ENCODE measurements at regions not wholly inside any gene's neighbourhood (a gene's known extent, or its start where the extent isn't known, plus 50 kb on each side); places are given as distances from the start of the nearest gene placed in this dataset.
"Not testable (repeated sequence)": the region's sequence is repeated elsewhere in the genome, so short reads cannot be mapped to it uniquely, and the experiment has no call there.

DNA sequence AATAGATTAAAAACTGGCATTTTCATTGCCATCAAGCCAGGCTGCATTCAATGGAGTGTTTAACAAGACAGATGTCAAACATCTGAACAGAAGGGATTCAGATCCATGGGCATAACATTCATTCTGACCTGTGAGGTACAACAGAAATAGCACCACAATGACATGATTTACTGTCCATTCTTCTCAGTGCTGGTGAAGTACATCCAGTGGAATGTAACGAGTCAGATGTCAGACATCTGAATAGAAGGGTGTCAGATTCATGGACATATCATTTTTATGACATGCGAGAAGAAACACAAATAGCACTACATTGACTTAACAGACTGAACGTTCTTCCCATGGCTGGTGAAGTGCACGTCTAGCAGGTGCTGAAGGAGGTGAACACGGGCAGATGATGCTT lies 186.4 kb downstream of the PPP4R3C start:
- no peak overlapping the region for H3K9ac ChIP-seq (ENCODE audit: low read depth, low read length)
- no peak overlapping the region for H3K4me3 ChIP-seq (ENCODE audit: low read length)
- 0 out of 2 replicates have a peak, but pooled peaks cover 4% of the 10 kb centered on the region for H3K4me1 ChIP-seq (ENCODE audit: insufficient read depth, low read length)
- WGBS = 95% methylated on average over 5 of the region's 5 CpGs
- no peaks in the 10 kb centered on the region for H3K9me3 ChIP-seq (ENCODE audit: insufficient read depth, low read depth, low read length)
- no peak overlapping the region for H3K27ac ChIP-seq (ENCODE audit: low read depth, low read length)
- H3K36me3 ChIP-seq (ENCODE audit: insufficient read depth, low read length) = no peaks in the 10 kb centered on the region
- H3K27me3 ChIP-seq (ENCODE audit: insufficient read depth, low read length) = no peaks in the 10 kb centered on the region

DNA sequence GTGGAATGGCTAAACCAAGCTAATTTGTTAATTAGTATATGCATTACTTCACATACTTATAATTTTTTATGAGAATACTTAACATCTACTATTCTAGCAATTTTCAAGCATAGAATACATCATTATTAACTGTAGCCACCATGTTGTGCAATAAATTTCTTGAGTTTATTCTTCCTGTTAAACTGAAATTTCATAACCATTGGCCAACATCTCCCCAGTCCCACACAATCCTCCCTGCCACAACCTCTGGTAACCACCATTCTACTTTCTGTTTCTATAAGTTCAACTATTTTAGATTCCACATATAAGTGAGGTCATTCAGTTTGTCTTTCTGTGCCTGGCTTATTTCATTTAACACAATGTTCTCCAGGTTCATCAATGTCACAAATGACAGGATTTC lies 208.5 kb downstream of the PPP4R3C start:
- H3K4me1 ChIP-seq (ENCODE audit: insufficient read depth, low read length) = no peaks in the 10 kb centered on the region
- H3K9ac ChIP-seq (ENCODE audit: low read depth, low read length) = no peak overlapping the region
- H3K27me3 ChIP-seq (ENCODE audit: insufficient read depth, low read length) = no peaks in the 10 kb centered on the region
- H3K27ac ChIP-seq (ENCODE audit: low read depth, low read length) = no peak overlapping the region
- no peak overlapping the region for H3K4me3 ChIP-seq (ENCODE audit: low read length)
- no peaks in the 10 kb centered on the region for H3K9me3 ChIP-seq (ENCODE audit: insufficient read depth, low read depth, low read length)
- H3K36me3 ChIP-seq (ENCODE audit: insufficient read depth, low read length) = no peaks in the 10 kb centered on the region

DNA sequence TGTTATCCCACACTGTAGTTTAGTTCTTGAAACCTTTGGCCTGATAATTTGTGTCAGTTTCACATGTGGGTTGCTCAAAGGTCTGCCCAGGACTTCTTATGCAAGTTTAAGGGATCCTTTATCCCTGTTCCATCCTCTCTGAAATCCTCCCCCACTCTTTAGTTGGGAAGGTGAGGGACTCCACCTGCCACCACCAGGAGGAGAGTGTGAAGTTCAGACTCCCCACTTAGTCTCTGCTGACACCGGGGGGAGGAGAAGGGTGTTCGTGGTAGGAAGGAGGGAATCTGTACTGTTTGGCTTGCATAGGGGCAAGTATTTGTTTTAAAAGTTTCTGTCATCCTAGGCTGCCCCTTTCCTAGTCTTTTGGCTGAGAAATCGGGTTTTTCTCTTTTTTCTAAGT lies 211.8 kb downstream of the PPP4R3C start:
- Histone ChIP-seq H3K4me3 (ENCODE audit: low read length) (no peak overlapping the region), H3K9ac (ENCODE audit: low read depth, low read length) (no peak overlapping the region), H3K36me3 (ENCODE audit: insufficient read depth, low read length) (no peaks in the 10 kb centered on the region), H3K4me1 (ENCODE audit: insufficient read depth, low read length) (no peaks in the 10 kb centered on the region), H3K27me3 (ENCODE audit: insufficient read depth, low read length) (no peaks in the 10 kb centered on the region), H3K27ac (ENCODE audit: low read depth, low read length) (no peak overlapping the region), H3K9me3 (ENCODE audit: insufficient read depth, low read depth, low read length) (no peaks in the 10 kb centered on the region)
- WGBS = 62% methylated on average over 3 of the region's 3 CpGs

DNA sequence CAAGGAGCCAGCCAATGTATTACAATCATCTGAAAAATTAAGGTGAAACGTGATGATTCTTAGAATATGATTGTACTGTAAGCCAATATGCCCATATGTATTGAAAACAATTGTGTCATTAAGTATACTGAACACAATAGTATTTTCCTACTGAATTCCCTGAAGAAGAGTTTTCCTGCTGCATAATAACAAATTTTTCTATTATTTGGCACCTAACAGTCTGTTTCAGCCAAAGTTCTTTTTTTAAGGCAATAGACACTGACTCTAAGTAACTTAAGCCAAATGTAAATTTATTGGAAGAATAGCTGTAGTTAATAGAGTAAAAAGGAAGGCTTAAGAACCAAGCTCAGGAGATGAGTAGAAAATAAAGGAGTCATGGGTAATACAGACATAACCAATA lies 220.6 kb downstream of the PPP4R3C start:
- WGBS = no CpG with 5 or more reads among the region's 1 CpG
- Histone ChIP-seq H3K27me3 (ENCODE audit: insufficient read depth, low read length) (no peaks in the 10 kb centered on the region), H3K9ac (ENCODE audit: low read depth, low read length) (no peak overlapping the region), H3K27ac (ENCODE audit: low read depth, low read length) (no peak overlapping the region), H3K4me1 (ENCODE audit: insufficient read depth, low read length) (no peaks in the 10 kb centered on the region), H3K36me3 (ENCODE audit: insufficient read depth, low read length) (no peaks in the 10 kb centered on the region), H3K9me3 (ENCODE audit: insufficient read depth, low read depth, low read length) (peaks cover 5% of the 10 kb centered on the region; the same call in 1 of the 2 replicates), H3K4me3 (ENCODE audit: low read length) (no peak overlapping the region)

DNA sequence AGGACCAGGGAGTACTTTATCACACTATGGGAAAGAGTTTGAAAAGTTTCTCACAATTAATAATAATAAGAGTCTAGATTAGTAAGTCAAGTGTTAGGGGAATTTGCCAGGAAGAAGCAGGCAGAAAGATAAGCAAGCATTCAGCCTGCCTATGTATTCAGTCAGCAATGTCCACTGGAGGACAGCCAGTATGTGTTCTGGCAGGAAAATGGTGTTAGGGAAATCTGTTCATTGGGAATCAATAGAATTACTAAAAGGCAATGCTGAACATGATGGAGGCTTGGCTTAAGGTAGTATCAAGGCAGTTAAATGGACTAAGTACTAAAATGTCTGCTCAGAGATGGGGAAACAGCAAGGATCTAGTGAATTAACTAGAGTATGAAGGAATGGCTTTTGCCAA lies 221.2 kb downstream of the PPP4R3C start:
- H3K27ac ChIP-seq (ENCODE audit: low read depth, low read length) = no peak overlapping the region
- H3K4me1 ChIP-seq (ENCODE audit: insufficient read depth, low read length) = no peaks in the 10 kb centered on the region
- H3K9me3 ChIP-seq (ENCODE audit: insufficient read depth, low read depth, low read length) = peaks cover 5% of the 10 kb centered on the region; the same call in 1 of the 2 replicates
- H3K36me3 ChIP-seq (ENCODE audit: insufficient read depth, low read length) = no peaks in the 10 kb centered on the region
- H3K4me3 ChIP-seq (ENCODE audit: low read length) = no peak overlapping the region
- H3K9ac ChIP-seq (ENCODE audit: low read depth, low read length) = no peak overlapping the region
- no peaks in the 10 kb centered on the region for H3K27me3 ChIP-seq (ENCODE audit: insufficient read depth, low read length)

DNA sequence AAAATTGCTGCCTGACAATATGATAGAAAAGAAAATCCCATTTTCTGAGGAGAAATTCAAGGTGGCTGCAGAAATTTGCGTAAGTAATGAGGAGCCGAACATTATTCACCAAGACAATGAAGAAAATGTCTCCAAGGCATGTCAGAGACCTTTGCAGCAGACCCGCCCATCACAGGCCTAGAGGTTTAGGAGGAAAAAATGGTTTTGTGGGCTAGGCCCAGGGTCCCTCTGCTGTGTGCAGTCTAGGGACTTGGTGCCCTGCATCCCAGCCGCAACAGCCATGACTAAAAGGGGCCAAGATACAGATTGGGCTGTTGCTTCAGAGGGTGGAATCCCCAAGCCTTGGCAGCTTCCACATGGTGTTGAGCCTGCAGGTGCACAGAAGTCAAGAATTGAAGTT lies 223.1 kb downstream of the PPP4R3C start:
- H3K9me3 ChIP-seq (ENCODE audit: insufficient read depth, low read depth, low read length) = not testable (repeated sequence)
- WGBS = 98% methylated on average over 4 of the region's 4 CpGs

DNA sequence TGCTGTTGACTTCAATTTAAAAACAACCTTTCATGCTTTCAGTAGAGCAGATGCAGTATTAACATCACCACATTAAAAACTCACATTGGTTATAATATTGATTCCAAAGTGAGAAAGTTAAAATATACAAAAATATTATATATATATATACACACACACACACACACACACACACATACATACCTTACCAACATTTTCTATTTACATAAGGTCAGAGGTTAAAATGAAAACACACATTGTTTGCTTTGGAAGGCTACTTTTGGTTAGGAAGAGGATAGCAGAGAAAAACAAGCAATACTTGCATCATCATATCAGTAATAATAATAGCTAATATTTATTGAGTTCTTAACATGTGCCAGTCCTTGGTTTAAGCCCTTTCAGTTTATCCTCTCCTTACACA lies 226.5 kb downstream of the PPP4R3C start:
- peaks cover 5% of the 10 kb centered on the region; the same call in 1 of the 2 replicates for H3K9me3 ChIP-seq (ENCODE audit: insufficient read depth, low read depth, low read length)
- no peaks in the 10 kb centered on the region for H3K27me3 ChIP-seq (ENCODE audit: insufficient read depth, low read length)
- no peak overlapping the region for H3K9ac ChIP-seq (ENCODE audit: low read depth, low read length)

More for the DNA sequence above, 223.1 kb downstream of the PPP4R3C start:
- H3K9ac ChIP-seq (ENCODE audit: low read depth, low read length); H3K27ac ChIP-seq (ENCODE audit: low read depth, low read length); H3K4me3 ChIP-seq (ENCODE audit: low read length); H3K4me1 ChIP-seq (ENCODE audit: insufficient read depth, low read length); H3K36me3 ChIP-seq (ENCODE audit: insufficient read depth, low read length); H3K27me3 ChIP-seq (ENCODE audit: insufficient read depth, low read length): not testable (repeated sequence)

DNA sequence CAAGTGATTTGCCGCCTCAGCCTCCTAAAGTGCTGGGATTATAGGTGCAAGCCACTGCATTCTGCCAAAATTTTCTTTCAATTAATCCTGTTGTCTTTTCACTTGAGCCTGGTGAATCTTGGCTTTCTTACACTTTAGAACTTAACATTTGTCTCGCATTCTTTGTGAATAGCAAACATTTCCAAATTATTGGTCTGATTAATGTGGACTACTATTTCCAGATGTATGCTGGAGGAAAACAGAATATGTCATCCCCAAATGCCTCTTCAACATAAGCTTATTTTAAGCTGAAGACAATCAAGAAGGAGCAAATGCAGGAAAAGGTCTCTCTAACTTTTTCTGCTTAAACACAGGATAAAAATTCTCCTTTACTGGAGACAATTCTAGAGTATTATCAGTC lies 233.4 kb downstream of the PPP4R3C start:
- no peak overlapping the region for H3K9ac ChIP-seq (ENCODE audit: low read depth, low read length)
- no peaks in the 10 kb centered on the region for H3K36me3 ChIP-seq (ENCODE audit: insufficient read depth, low read length)
- H3K4me3 ChIP-seq (ENCODE audit: low read length) = no peak overlapping the region
- H3K9me3 ChIP-seq (ENCODE audit: insufficient read depth, low read depth, low read length) = no peaks in the 10 kb centered on the region
- WGBS = 93% methylated on average over 1 of the region's 2 CpGs
- no peak overlapping the region for H3K27ac ChIP-seq (ENCODE audit: low read depth, low read length)
- no peaks in the 10 kb centered on the region for H3K4me1 ChIP-seq (ENCODE audit: insufficient read depth, low read length)
- H3K27me3 ChIP-seq (ENCODE audit: insufficient read depth, low read length) = no peaks in the 10 kb centered on the region

More for the DNA sequence above, 226.5 kb downstream of the PPP4R3C start:
- H3K36me3 ChIP-seq (ENCODE audit: insufficient read depth, low read length) = no peaks in the 10 kb centered on the region
- H3K4me1 ChIP-seq (ENCODE audit: insufficient read depth, low read length) = no peaks in the 10 kb centered on the region
- H3K4me3 ChIP-seq (ENCODE audit: low read length) = no peak overlapping the region
- H3K27ac ChIP-seq (ENCODE audit: low read depth, low read length) = no peak overlapping the region

DNA sequence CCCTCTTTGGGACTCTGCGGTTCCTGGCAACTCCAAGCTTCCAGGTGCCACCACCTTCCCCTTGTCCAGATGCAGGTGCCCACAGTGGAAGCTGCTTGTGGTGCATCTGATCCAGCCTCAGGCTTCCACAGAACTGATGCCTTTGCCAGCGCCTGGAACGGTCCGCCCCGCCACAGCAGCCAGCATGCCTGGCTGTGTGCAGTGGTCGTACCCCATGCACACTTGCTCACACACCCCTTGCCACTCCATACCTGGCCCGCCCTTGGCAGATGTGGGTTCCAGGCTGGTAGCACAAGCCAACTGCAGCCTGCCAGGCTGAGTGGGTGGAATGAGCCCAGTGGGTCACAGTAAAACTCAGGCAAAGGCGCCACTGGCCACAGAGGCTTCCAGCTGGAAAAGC lies 240.5 kb downstream of the PPP4R3C start:
- Histone ChIP-seq H3K9me3 (ENCODE audit: insufficient read depth, low read depth, low read length) (no peaks in the 10 kb centered on the region), H3K4me1 (ENCODE audit: insufficient read depth, low read length) (no peaks in the 10 kb centered on the region), H3K9ac (ENCODE audit: low read depth, low read length) (no peak overlapping the region), H3K36me3 (ENCODE audit: insufficient read depth, low read length) (no peaks in the 10 kb centered on the region), H3K27me3 (ENCODE audit: insufficient read depth, low read length) (no peaks in the 10 kb centered on the region), H3K27ac (ENCODE audit: low read depth, low read length) (no peak overlapping the region), H3K4me3 (ENCODE audit: low read length) (no peak overlapping the region)
- 98% methylated on average over 8 of the region's 8 CpGs for WGBS

DNA sequence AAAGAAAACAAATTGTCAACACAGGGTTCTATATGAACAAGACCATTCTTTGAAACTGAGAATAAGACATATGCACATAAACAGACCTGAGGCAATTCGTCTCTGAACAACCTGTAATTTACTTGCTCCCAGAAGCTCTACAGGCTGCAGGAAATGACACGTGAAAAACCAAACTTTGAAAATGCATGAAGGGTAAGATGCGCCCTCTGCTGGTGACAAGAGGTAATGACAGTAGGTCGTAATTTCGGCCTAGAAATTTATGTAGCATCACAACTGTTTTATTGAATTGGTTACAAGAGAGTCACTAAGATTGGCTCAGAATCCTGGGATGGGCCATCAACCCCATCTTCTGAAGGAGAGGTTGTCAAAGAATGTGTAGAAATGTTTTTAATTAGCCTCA lies 276.5 kb downstream of the PPP4R3C start:
- no peak overlapping the region for H3K27ac ChIP-seq (ENCODE audit: low read depth, low read length)
- H3K36me3 ChIP-seq (ENCODE audit: insufficient read depth, low read length) = no peaks in the 10 kb centered on the region
- H3K4me1 ChIP-seq (ENCODE audit: insufficient read depth, low read length) = no peaks in the 10 kb centered on the region
- no peaks in the 10 kb centered on the region for H3K9me3 ChIP-seq (ENCODE audit: insufficient read depth, low read depth, low read length)
- WGBS = 32% methylated on average over 5 of the region's 5 CpGs
- H3K4me3 ChIP-seq (ENCODE audit: low read length) = no peak overlapping the region
- no peak overlapping the region for H3K9ac ChIP-seq (ENCODE audit: low read depth, low read length)
- H3K27me3 ChIP-seq (ENCODE audit: insufficient read depth, low read length) = no peaks in the 10 kb centered on the region

DNA sequence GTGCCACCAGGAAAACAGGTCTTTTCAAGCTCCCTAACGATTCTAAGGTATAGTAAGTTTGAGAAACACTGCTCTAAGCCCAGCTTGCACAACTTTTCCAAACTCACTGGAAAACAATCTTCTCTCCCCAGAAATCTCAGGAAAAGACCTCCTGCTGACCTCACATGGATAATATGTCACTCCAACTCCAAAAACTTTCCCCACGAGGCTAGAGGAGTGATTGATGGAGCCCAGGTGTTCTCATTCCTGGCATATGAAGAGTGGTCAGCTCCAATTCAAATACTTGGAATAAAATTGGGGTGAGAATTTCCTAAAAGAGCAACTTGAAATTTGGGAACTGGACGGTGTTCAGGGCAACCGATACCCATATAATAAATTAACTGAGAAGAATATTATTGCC lies 299.9 kb downstream of the PPP4R3C start:
- WGBS = 100% methylated on average over 2 of the region's 4 CpGs
- Histone ChIP-seq H3K36me3 (ENCODE audit: insufficient read depth, low read length) (no peaks in the 10 kb centered on the region), H3K9me3 (ENCODE audit: insufficient read depth, low read depth, low read length) (no peaks in the 10 kb centered on the region), H3K9ac (ENCODE audit: low read depth, low read length) (no peak overlapping the region), H3K27ac (ENCODE audit: low read depth, low read length) (no peak overlapping the region), H3K27me3 (ENCODE audit: insufficient read depth, low read length) (no peaks in the 10 kb centered on the region), H3K4me1 (ENCODE audit: insufficient read depth, low read length) (no peaks in the 10 kb centered on the region), H3K4me3 (ENCODE audit: low read length) (no peak overlapping the region)

DNA sequence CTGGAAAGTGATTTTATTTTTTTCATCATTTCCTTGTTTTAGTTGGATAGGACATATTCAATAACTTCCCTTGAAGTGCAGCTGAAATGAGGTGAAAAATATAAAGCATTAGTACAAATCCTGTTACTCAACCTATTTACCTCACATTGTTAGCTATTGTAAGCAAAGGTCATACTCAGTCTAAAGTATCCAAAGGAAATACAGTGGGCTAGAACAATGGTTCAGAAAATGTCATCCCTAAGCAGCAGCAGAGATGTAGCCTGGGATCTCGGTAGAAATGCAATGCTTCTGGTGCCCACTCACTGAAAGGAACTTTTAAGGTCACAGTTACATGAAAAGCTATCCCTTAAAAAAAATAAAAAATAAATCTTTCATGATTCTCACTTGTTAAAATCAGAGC lies 300.6 kb downstream of the PPP4R3C start:
- H3K4me1 ChIP-seq (ENCODE audit: insufficient read depth, low read length) = no peaks in the 10 kb centered on the region
- WGBS = 100% methylated on average over 1 of the region's 1 CpG
- no peak overlapping the region for H3K9ac ChIP-seq (ENCODE audit: low read depth, low read length)
- H3K4me3 ChIP-seq (ENCODE audit: low read length) = no peak overlapping the region
- no peak overlapping the region for H3K27ac ChIP-seq (ENCODE audit: low read depth, low read length)
- no peaks in the 10 kb centered on the region for H3K36me3 ChIP-seq (ENCODE audit: insufficient read depth, low read length)
- no peaks in the 10 kb centered on the region for H3K27me3 ChIP-seq (ENCODE audit: insufficient read depth, low read length)
- H3K9me3 ChIP-seq (ENCODE audit: insufficient read depth, low read depth, low read length) = no peaks in the 10 kb centered on the region
